Esophagus muscularis mucosa (tissue), 3 donors: ENCODE measurements at regions not wholly inside any gene's neighbourhood (a gene's known extent, or its start where the extent isn't known, plus 50 kb on each side); places are given as distances from the start of the nearest gene placed in this dataset.

Source experiments
- CTCF ChIP-seq, 3 experiments: fragments of 200-600 bp in 2 of 3; fragments of 450-650 bp in 1 of 3; sonication (generic) in 2 of 3; IDR thresholded peaks; one replicate each; pipeline ENCODE4 v1.5.1; 2017 to 2019; ENCODE audit warnings: antibody characterized with exemption in 3 of 3, mild to moderate bottlenecking in 2 of 3, moderate library complexity in 1 of 3
- POLR2A ChIP-seq: fragments of 450-650 bp; IDR thresholded peaks from one replicate; pipeline ENCODE4 v1.6.1; 2017; ENCODE audit warnings: antibody characterized with exemption, moderate library complexity, mild to moderate bottlenecking, low read depth

- TF ChIP-seq CTCF (IDR thresholded peaks at IDR 0.05) = no peak
- TF ChIP-seq POLR2A = no peak
Measured at GRCh38 chr2:144224472-144224871, 295.4 kb downstream of the ZEB2 start.
